Neural cell (in vitro differentiated cells): ENCODE measurements at regions not wholly inside any gene's neighbourhood (a gene's known extent, or its start where the extent isn't known, plus 50 kb on each side); places are given as distances from the start of the nearest gene placed in this dataset.
"Not testable (repeated sequence)": the region's sequence is repeated elsewhere in the genome, so short reads cannot be mapped to it uniquely, and the experiment has no call there.

Experiments used
- H2AFZ ChIP-seq: fragments of 200-600, 300-800 bp; sonication (generic), shearing (Covaris generic); 2 replicates; pipeline ENCODE4 v1.6.0; 2014; ENCODE audit warnings: low read depth, mild to moderate bottlenecking, antibody characterized with exemption, low read length, moderate library complexity
- H3F3A ChIP-seq: fragments of 200-600 bp; shearing (Covaris generic); 2 replicates; pipeline ENCODE4 v1.6.1; 2016; ENCODE audit warnings: mild to moderate bottlenecking, moderate library complexity, mixed read lengths, antibody characterized with exemption, low read length; ENCODE audit not compliant: insufficient read depth, poor library complexity, severe bottlenecking
- H3K27ac ChIP-seq: fragments of 200-600, 300-800 bp; sonication (generic), shearing (Covaris generic); 2 replicates; pipeline ENCODE4 v1.5.1; 2014; ENCODE audit warnings: mild to moderate bottlenecking, low read length, moderate library complexity
- H3K27me3 ChIP-seq: fragments of 300-800, 200-600 bp; sonication (generic), shearing (Covaris generic); 2 replicates; pipeline ENCODE4 v1.6.0; 2014; ENCODE audit warnings: mild to moderate bottlenecking, low read depth, low read length, moderate library complexity; ENCODE audit not compliant: insufficient read depth
- H3K36me3 ChIP-seq: fragments of 300-800, 200-600 bp; sonication (generic), shearing (Covaris generic); 2 replicates; pipeline ENCODE4 v1.5.1; 2014; ENCODE audit warnings: mild to moderate bottlenecking, antibody characterized with exemption, low read length, moderate library complexity; ENCODE audit not compliant: insufficient read depth
- H3K4me2 ChIP-seq: fragments of 300-800, 200-600 bp; sonication (generic), shearing (Covaris generic); 2 replicates; pipeline ENCODE4 v1.6.0; 2014; ENCODE audit warnings: mild to moderate bottlenecking, low read length
- H3K4me3 ChIP-seq: fragments of 300-800, 200-600 bp; sonication (generic), shearing (Covaris generic); 2 replicates; pipeline ENCODE4 v1.5.1; 2014; ENCODE audit warnings: mild to moderate bottlenecking, low read length, moderate library complexity
- H3K79me2 ChIP-seq: fragments of 200-600 bp; shearing (Covaris generic); replicated peaks from 2 replicates; pipeline ENCODE4 v1.6.0; 2014; ENCODE audit warnings: mild to moderate bottlenecking, low read length, moderate library complexity; ENCODE audit not compliant: insufficient read depth
- H3K9ac ChIP-seq: fragments of 300-800, 200-600 bp; sonication (generic), shearing (Covaris generic); 2 replicates; pipeline ENCODE4 v1.6.1; 2016; ENCODE audit warnings: mild to moderate bottlenecking, low read length, mixed read lengths
- H3K9me2 ChIP-seq: fragments of 200-600 bp; shearing (Covaris generic); 2 replicates; pipeline ENCODE4 v1.6.1; 2016; ENCODE audit warnings: mild to moderate bottlenecking, low read length, mixed read lengths; ENCODE audit not compliant: insufficient read depth
- H3K9me3 ChIP-seq: fragments of 200-600, 300-800 bp; sonication (generic), shearing (Covaris generic); 2 replicates; pipeline ENCODE4 v1.6.1; 2016; ENCODE audit warnings: mild to moderate bottlenecking, mixed run types, low read length, moderate library complexity, mixed read lengths
- H4K20me1 ChIP-seq: fragments of 200-600 bp; shearing (Covaris generic); 2 replicates; pipeline ENCODE4 v1.6.1; 2016; ENCODE audit warnings: mild to moderate bottlenecking, mixed run types; ENCODE audit not compliant: insufficient read depth
- EP300 ChIP-seq: fragments of 450-650 bp; conservative IDR thresholded peaks from 2 replicates; pipeline ENCODE4 v1.6.1; 2014; ENCODE audit warnings: antibody characterized with exemption, mild to moderate bottlenecking, moderate library complexity; ENCODE audit not compliant: poor library complexity, severe bottlenecking
- EZH2 ChIP-seq: fragments of 200-600, 300-800 bp; shearing (Covaris generic), sonication (generic); IDR thresholded peaks from 2 replicates; pipeline ENCODE4 v1.6.1; 2014; ENCODE audit warnings: antibody characterized with exemption, low read length, borderline replicate concordance, mild to moderate bottlenecking; ENCODE audit not compliant: insufficient read depth, poor library complexity, severe bottlenecking
- MXI1 ChIP-seq: fragments of 450-650 bp; conservative IDR thresholded peaks from 2 replicates; pipeline ENCODE4 v1.6.1; 2014; ENCODE audit warnings: antibody characterized with exemption, mild to moderate bottlenecking; ENCODE audit not compliant: poor library complexity, severe bottlenecking
- POLR2AphosphoS5 ChIP-seq: IDR thresholded peaks from 2 replicates; pipeline ENCODE4 v1.6.1; 2012
- RAD21 ChIP-seq: fragments of 450-650 bp; conservative IDR thresholded peaks from 2 replicates; pipeline ENCODE4 v1.6.1; 2014; ENCODE audit warnings: antibody characterized with exemption, mild to moderate bottlenecking, moderate library complexity
- REST ChIP-seq: IDR thresholded peaks from 2 replicates; pipeline ENCODE4 v1.6.1; 2012; ENCODE audit warnings: borderline replicate concordance
- TAF1 ChIP-seq: IDR thresholded peaks from 2 replicates; pipeline ENCODE4 v1.6.1; 2012; ENCODE audit warnings: low read depth
- TF ChIP-seq, protein P1 (sequence below): fragments of 450-650 bp; IDR thresholded peaks from 2 replicates; pipeline ENCODE4 v1.5.1; 2014; ENCODE audit warnings: antibody characterized with exemption, mild to moderate bottlenecking, moderate library complexity; ENCODE audit not compliant: poor library complexity, severe bottlenecking

GRCh38 chr10:20582041-20582440 is 315.1 kb downstream of the NEBL start:
- H3K79me2 ChIP-seq = no peaks in the 10 kb centered on the region
- no peaks in the 10 kb centered on the region for H3K27me3 ChIP-seq
- H3F3A ChIP-seq = no peaks in the 10 kb centered on the region
- H3K9me2 ChIP-seq = no peaks in the 10 kb centered on the region
- H3K9me3 ChIP-seq = no peaks in the 10 kb centered on the region
- no peak overlapping the region for H3K27ac ChIP-seq
- H3K36me3 ChIP-seq = no peaks in the 10 kb centered on the region
- no peak overlapping the region for H3K9ac ChIP-seq
- no peaks in the 10 kb centered on the region for H4K20me1 ChIP-seq
- no peak for TF ChIP-seq REST
- TF ChIP-seq TAF1 = no peak
- TF ChIP-seq EP300 = no peak
- TF ChIP-seq, protein P1, sequence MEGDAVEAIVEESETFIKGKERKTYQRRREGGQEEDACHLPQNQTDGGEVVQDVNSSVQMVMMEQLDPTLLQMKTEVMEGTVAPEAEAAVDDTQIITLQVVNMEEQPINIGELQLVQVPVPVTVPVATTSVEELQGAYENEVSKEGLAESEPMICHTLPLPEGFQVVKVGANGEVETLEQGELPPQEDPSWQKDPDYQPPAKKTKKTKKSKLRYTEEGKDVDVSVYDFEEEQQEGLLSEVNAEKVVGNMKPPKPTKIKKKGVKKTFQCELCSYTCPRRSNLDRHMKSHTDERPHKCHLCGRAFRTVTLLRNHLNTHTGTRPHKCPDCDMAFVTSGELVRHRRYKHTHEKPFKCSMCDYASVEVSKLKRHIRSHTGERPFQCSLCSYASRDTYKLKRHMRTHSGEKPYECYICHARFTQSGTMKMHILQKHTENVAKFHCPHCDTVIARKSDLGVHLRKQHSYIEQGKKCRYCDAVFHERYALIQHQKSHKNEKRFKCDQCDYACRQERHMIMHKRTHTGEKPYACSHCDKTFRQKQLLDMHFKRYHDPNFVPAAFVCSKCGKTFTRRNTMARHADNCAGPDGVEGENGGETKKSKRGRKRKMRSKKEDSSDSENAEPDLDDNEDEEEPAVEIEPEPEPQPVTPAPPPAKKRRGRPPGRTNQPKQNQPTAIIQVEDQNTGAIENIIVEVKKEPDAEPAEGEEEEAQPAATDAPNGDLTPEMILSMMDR = no peak
- TF ChIP-seq POLR2AphosphoS5 = no peak
- TF ChIP-seq MXI1 = no peak
- TF ChIP-seq RAD21 = no peak
- no peak for TF ChIP-seq EZH2
- H2AFZ ChIP-seq = no peak overlapping the region
- H3K4me3 ChIP-seq = no peak overlapping the region
- H3K4me2 ChIP-seq = no peak overlapping the region

DNA sequence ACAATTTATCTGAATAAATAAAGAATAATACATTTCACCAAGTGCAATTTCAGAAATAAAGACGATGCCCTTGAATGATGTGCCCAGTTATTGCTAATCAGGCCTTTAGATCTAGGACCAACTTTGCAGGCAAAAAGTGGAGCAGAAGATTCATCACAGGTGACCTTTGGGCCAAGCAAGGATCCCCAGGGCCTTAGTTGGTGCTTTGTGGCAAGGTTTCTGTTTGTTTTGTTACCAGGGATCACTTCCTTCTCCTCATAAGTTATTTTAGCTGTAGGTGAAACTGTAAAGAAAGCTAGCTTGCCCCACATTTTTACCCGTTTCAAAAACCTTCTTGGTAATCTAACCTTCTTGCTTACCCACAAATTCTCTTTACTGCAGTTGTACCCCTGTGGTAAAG is 323.2 kb downstream of the NEBL start:
- H3K4me3 ChIP-seq = no peak overlapping the region
- no peaks in the 10 kb centered on the region for H3K79me2 ChIP-seq
- no peaks in the 10 kb centered on the region for H3K9me3 ChIP-seq
- no peak overlapping the region for H3K27ac ChIP-seq
- H2AFZ ChIP-seq = no peak overlapping the region
- H3K36me3 ChIP-seq = no peaks in the 10 kb centered on the region
- TF ChIP-seq EP300 (no peak), POLR2AphosphoS5 (no peak), MXI1 (no peak), TAF1 (no peak), RAD21 (no peak), REST (no peak), EZH2 (no peak)
- H3K4me2 ChIP-seq = no peak overlapping the region
- no peaks in the 10 kb centered on the region for H4K20me1 ChIP-seq
- H3K9ac ChIP-seq = no peak overlapping the region
- no peaks in the 10 kb centered on the region for H3K27me3 ChIP-seq
- H3F3A ChIP-seq = no peaks in the 10 kb centered on the region
- no peaks in the 10 kb centered on the region for H3K9me2 ChIP-seq

- not testable (repeated sequence) for H3K4me3 ChIP-seq, H3K27me3 ChIP-seq, H2AFZ ChIP-seq, H3K27ac ChIP-seq, H3F3A ChIP-seq, H3K9me3 ChIP-seq, H3K9me2 ChIP-seq, H3K79me2 ChIP-seq, H3K4me2 ChIP-seq, H3K36me3 ChIP-seq, H4K20me1 ChIP-seq, H3K9ac ChIP-seq
Observed at GRCh38 chr10:20555990-20556389, 341.1 kb downstream of the NEBL start.
